ENCODE measurements at regions not wholly inside any gene's neighbourhood (a gene's known extent, or its start where the extent isn't known, plus 50 kb on each side); places are given as distances from the start of the nearest gene placed in this dataset.

- no peak for DNase-seq (ENCODE audit: low read depth)
Measured at GRCh38 chr2:118738524-118739308, 108.7 kb downstream of the EN1 start.

GRCh38 chr2:118738106-118738505 lies 109.3 kb downstream of the EN1 start:
- no peak for DNase-seq (ENCODE audit: low read depth)

- no peak for DNase-seq (ENCODE audit: low read depth)
Measured at GRCh38 chr2:118737684-118738083, 109.8 kb downstream of the EN1 start.

- DNase-seq (ENCODE audit: low read depth): no peak
Measured at GRCh38 chr2:118732432-118732831, 115.0 kb downstream of the EN1 start.

- DNase-seq (ENCODE audit: low read depth): no peak
Measured at GRCh38 chr2:118731413-118731812, 116.0 kb downstream of the EN1 start.

- DNase-seq (ENCODE audit: low read depth): no peak
Measured at GRCh38 chr2:118730405-118730804, 117.0 kb downstream of the EN1 start.

- DNase-seq (ENCODE audit: low read depth): no peak
Measured at GRCh38 chr2:118729760-118730159, 117.7 kb downstream of the EN1 start.

- no peak for DNase-seq (ENCODE audit: low read depth)
Measured at GRCh38 chr2:118728984-118729383, 118.5 kb downstream of the EN1 start.

- DNase-seq (ENCODE audit: low read depth): no peak
Measured at GRCh38 chr2:118726821-118727220, 120.6 kb downstream of the EN1 start.

- DNase-seq (ENCODE audit: low read depth): no peak
Measured at GRCh38 chr2:118723394-118723793, 124.1 kb downstream of the EN1 start.

GRCh38 chr2:118722976-118723375 lies 124.5 kb downstream of the EN1 start:
- no peak for DNase-seq (ENCODE audit: low read depth)

- no peak for DNase-seq (ENCODE audit: low read depth)
Measured at GRCh38 chr2:118721817-118722551, 125.5 kb downstream of the EN1 start.

- DNase-seq (ENCODE audit: low read depth): no peak
Measured at GRCh38 chr2:118720866-118721265, 126.6 kb downstream of the EN1 start.

GRCh38 chr2:118718921-118719320 lies 128.5 kb downstream of the EN1 start:
- no peak for DNase-seq (ENCODE audit: low read depth)

GRCh38 chr2:118716102-118716501 lies 131.3 kb downstream of the EN1 start:
- DNase-seq (ENCODE audit: low read depth): no peak

GRCh38 chr2:118714118-118714517 lies 133.3 kb downstream of the EN1 start:
- DNase-seq (ENCODE audit: low read depth): no peak

- no peak for DNase-seq (ENCODE audit: low read depth)
Measured at GRCh38 chr2:118711603-118712002, 135.8 kb downstream of the EN1 start.

GRCh38 chr2:118710481-118710880 lies 137.0 kb downstream of the EN1 start:
- DNase-seq (ENCODE audit: low read depth): no peak

GRCh38 chr2:118709786-118710185 lies 137.7 kb downstream of the EN1 start:
- no peak for DNase-seq (ENCODE audit: low read depth)

GRCh38 chr2:118706844-118707243 lies 140.6 kb downstream of the EN1 start:
- no peak for DNase-seq (ENCODE audit: low read depth)

GRCh38 chr2:118706371-118706770 lies 141.1 kb downstream of the EN1 start:
- DNase-seq (ENCODE audit: low read depth): no peak

- DNase-seq (ENCODE audit: low read depth): no peak
Measured at GRCh38 chr2:118705032-118705431, 142.4 kb downstream of the EN1 start.

GRCh38 chr2:118699447-118700175 lies 147.8 kb downstream of the EN1 start:
- DNase-seq (ENCODE audit: low read depth): no peak
